ENCODE measurements at regions not wholly inside any gene's neighbourhood (a gene's known extent, or its start where the extent isn't known, plus 50 kb on each side); places are given as distances from the start of the nearest gene placed in this dataset.
"Not testable (repeated sequence)": the region's sequence is repeated elsewhere in the genome, so short reads cannot be mapped to it uniquely, and the experiment has no call there.

DNA sequence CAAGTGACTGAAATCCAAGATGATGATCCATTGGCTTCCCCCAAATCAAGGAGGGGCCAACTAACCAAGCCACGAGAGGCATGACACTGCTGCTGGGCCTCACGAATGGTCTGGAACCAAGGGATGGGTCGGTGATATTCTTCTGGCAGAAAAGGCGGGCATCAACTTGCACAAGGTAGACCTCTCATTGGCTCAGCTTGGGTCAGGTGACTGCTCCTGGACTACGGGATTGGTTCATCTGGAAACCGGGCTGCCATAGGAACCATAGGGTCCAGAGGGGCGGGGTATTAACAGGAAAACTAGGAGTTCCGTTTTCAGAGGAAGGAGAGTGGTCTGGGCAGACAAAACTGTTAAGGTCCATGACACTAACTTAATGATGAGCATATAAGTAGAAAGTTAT, 100.9 kb downstream of the TFAP2C start:
- no peak for DNase-seq

DNA sequence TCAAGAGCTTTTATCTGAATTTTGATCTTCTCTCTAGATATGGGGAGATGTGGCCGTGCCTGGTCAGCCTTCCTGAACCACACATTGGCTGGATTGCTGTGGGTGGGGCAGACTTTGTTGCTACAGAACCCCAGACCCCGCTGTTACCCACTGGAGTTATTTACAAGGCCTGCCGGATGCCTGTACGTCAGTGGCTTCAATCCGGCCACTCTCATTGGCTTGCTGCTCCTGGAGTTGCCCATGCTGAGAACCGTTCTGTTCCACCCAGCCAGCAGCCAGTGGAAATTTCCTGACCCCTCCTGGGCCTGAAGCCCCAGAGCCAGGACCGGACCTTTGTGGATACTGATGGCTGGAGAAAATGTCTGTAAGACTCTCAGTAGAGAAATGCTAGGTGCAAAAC, 101.9 kb downstream of the TFAP2C start:
- no peak for DNase-seq

DNA sequence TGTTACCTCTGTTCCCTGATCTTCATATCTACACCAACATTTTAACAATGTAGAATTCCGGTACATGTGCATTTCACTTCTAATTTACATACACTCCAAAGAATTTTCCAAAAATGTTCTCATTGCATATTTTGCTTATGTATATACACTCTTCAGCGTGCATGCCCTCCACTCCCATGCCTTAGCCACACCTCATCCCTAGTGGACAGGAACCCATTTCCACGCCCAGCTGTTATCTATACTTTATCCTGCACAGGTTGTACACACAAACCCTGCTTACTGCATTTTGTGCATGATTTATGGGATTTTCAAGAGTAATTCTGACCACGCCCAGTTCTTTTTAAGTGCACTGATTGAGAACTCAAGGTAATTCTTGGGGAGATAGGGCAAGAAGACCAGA, 102.4 kb downstream of the TFAP2C start:
- DNase-seq: no peak

DNA sequence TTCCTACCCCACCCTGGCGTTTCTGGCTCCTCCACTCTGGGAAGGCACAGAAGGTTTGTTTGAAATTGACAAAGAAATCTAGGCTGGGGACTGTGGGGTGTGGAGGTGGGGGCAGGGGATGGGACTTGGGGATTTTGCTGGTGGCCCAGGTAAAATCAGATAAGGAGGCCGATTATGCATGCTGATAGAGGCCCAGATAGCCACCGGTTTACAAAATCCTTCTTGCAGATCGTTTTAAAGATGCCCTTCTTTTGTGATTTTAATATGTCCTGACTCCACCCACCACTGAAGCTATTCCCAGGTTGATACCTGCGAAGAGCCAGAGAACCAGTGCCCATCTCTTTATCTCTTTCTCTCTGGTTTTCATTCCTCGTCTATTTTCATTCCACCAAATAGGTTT, 104.9 kb downstream of the TFAP2C start:
- DNase-seq: no peak

DNA sequence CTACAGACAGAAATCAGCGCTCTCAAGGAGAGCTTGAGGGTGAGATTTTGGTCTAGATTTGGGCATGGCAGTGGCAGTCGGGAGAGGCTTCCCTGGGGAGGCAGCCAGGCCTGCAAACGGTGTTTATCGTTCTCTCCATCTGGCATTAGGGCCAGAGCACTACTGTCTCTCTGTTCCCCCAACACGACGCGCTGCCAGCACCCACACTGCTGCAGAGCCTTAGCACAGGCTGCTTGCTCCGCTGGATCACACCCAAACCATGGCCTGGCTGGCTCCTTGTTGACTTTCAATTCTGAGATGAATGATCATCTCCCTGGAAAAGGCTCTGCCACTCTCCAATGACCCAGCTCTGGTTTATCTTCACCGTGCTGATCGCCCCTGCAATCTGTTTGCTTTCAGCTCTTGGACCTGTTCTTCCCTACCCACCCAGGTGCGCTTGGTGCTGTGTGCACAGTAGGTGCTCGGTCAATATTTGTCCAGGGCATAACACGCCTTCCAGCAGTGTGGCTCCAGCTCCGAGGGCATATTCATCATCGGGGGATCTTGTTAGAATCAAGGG, 106.1 kb downstream of the TFAP2C start:
- no peak for DNase-seq

DNA sequence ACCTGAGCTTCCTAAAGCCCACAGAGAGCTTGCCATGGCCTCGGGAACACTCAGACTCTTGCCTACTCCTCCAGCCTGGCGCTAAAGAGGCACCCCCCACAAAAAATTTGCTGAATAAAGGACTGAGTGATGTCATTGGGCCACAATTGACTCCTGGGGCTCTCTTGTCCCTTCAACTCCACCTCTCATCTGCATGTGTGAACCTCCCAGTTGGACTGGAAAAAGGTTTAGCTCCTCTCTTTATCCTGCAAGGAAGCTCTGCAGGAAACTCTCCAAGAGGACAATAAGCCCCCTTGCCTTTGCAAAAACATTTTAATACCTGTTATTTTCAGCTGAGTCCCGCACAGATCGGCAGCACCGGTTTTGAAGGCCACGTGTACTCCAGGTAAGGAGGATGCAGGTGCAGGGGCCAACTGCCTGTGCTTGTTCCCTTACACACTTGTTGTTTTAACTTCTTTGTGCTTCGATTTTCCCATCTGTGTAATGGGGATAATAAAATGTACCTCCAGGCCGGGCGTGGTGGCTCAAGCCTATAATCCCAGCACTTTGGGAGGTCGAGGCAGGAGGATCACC, 107.3 kb downstream of the TFAP2C start:
- DNase-seq: no peak

DNA sequence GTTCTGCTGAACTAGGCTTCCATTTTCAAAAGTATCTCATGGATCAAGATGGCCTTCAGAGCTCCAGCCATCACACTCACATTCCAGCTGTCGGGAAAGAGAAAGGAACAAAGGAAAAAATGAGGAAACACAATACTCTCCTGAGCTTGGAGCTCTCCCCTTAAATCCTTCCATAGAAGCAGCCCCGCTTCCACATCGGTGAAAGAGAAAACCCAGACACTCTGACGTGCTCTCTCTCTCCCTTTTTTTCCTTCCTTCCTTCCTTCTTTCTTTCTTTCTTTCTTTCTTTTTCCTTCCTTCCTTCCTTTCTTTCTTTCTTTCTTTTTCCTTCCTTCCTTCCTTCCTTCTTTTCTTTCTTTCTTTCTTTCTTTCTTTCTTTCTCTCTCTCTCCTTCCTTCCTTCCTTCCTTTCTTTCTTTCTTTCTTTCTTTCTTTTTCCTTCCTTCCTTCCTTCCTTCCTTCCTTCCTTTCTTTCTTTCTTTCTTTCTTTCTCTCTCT, 115.3 kb downstream of the TFAP2C start:
- not testable (repeated sequence) for DNase-seq

DNA sequence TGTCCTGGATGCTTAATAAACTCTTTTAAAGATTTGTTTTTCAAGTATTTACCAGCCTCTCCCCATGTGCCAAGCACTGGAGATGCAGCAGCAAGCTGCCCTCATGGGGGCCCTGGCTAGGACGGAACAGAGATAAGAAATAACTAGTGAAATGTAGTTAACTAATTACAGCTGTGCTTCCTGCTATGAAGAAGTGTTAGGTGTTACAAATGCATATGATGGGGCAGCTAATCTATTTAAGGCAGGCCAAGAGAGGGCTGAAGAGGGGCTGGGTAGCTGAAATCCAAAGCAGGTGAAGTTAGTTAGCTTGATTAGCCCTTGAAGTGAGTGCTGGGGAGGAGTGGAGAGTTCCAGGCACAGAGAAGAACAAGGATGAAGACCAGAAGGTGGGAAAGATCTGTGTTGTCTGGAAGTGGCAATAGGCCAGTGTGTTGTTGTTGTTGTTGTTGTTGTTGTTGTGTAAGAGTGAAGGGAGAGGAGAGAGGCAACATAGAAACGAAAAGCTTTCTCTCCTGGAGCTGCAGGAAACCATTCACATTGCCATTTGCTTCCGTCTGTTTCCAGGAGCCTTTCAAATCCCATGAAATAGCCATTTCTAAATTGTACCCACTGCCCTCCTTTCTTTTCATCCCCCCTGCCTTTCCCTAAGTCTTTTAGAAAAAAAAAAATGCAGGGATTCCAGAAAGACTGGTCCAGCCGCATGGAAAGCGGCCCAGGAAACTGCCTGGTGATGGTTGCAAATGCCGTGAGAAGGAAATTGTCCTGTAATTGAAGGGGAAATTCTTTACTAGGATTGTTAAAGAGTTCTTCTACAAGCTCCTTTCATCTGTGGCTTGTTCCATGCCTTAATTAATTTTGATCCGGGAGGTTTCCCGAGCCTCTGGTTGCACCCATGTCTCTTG, 119.6 kb downstream of the TFAP2C start:
- DNase-seq: no peak

DNA sequence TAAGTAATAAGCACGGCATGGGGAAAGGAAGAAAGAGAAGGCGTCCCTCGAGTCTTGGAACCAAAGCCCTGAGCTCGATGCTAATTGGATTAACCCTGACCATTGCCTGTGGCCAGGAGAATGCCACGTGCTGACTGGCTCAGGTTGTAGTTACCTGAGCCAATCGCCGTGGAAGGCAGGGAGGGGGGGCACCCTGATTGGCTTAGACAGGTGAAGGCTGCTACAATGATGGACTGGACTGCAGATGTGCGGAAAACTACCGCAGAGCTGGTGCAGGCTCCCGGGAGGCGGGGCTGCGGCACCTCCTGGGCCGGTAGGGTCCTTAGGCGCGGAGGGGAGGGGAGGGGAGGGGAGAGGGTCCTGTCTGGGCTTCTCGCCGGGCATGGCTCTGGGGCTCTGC, 121.3 kb downstream of the TFAP2C start:
- no peak for DNase-seq

DNA sequence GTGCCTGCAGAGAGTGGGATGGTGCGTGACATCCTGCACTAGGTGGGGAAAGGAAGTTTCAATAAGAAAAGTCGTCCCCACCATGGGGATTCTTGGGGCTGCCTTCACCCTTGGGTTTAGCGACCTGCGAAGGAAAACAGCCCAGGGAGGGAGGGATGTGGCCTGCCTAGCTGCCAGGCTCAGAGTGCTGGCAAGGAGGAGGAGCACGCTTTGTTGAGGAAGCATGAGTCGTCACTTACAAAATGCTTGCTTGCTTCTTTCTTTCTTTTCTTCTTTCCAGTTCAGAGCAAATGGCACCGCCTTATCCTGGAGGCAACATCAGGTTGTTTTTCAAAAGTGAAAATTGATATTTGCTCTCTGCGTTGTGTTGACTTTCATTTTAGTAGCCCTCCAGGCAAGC, 123.2 kb downstream of the TFAP2C start:
- no peak for DNase-seq

DNA sequence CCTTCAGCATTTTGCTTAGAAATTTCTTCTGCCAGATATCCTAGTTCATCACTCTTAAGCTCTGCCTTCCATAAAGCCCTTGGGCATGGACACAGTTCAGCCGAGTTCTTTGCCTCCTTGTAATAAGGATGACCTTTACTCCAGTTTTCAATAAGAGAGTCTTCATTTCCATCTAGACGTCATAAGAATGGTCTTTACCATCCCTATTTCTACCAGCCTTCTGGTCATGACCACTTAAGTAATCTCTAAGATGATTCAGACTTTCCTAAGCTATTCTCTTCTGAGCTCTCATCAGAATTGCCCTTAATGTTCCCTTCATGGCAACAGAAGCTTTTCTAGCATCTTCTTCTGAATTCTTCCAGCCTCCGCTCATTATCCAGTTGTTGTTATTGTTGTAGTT, 126.1 kb downstream of the TFAP2C start:
- DNase-seq: no peak

DNA sequence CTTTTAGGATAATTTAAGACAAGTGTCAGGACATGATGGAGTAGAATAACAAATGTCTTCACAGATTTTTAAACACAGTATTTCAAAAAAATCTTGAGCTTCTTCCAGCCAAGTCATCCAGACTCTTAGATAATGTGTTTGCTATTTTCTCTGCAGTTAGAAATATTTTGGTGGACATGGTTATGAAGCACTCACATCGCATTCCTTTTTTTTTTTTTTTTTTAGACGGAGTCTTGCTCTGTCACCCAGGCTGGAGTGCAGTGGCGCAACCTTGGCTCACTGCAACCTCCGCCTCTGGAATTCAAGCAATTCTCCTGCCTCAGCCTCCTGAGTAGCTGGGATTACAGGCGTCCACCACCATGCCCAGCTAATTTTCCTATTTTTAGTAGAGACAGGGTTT, 127.6 kb downstream of the TFAP2C start:
- DNase-seq: not testable (repeated sequence)

DNA sequence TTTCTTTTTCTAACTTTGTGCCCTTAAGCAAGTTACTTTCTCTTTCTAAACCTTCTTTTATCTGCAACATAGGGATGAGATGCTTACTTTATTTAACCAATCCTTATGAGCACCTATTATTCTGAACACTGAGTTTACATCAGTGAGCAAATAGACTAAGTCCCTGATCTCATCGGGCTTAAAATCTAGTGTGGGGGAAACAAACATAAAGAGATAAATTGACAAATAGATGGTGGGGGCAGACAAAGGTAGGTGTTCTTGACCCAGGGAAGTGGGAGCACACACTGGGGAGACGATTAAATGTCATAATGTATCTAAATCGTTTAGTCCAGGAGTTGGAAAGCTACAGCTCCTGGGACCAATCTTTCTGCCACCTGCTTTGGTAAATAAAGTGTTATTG, 129.6 kb downstream of the TFAP2C start:
- no peak for DNase-seq

DNA sequence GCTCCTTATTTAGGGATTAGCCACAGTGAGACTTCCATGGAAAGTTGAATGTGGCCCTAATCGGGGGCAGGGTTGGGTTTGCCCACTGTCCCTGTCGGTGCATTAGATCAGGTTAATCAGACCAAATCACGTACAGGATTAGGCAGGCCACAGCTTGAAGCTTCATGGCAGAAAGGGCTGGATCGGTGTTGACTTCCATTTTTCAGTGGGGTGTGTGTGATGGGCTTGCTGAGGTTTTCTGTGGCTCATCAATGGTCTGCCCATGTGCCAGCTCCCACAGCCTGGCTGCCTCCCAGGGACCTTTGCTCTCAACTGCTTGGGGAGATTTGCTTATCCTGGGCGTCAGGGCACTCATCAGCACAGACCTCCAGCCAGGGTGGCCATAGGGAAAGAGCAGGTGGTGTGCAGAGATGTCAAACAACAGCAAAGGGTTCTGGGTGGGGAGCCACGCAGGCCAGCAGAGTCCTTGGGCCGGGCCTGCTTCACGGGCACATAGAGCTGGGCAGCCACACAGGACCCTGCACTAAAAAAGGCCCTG, 130.7 kb downstream of the TFAP2C start:
- no peak for DNase-seq

DNA sequence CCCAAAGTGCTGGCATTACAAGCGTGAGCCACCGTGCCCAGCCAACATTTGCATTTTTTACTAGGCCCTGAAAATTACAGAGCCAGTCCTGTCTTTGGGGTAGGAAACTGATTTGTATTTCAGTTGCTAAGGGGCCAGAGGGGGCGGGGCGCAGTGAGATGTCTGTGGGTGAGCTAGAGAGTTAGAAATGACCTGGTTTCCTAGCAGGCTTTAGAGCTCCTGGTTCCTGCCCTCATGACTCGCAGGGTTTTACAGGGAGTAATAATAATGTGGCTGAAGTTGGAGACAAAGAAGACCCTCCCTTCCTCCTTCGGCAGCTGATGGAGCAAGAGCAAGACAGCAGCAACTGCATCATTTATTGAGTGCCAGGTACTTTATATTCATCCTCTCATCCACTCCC, 131.5 kb downstream of the TFAP2C start:
- DNase-seq: no peak

DNA sequence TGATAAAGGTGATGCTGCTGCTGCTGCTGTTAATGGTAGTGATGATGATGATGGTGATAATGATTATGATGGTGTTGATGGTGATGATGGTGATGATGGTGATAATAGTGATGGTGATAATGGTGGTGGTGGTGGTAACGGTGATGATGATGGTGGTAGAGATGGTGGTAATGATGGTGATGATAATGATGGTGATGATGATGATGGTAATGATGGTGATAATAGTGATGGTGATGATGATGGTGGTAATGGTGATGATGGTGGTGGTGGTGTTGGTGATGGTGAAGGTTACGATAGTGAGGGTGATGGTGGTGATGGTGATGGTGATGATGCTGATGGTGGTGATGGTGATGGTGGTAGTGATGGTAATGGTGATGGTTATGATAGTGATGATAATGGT, 132.3 kb downstream of the TFAP2C start:
- no peak for DNase-seq

DNA sequence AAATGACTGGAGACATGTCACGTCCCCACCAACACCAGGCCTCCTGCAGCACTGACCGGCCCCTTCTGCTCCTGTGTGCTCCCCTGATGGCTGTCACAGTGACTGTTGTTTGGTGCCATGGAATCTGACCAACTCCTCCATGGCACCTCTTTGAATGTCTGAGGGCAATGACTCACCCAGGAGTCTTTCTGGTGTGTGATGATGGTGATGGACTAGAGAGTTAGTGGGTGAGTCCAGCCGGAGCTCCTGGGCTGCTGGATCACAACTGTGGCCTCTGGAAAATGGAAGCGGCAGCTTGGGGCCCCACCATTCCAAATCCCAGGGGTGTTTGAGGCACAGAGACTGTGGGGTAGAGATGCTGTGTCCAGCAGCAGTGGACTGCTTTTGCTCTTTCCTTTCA, 133.3 kb downstream of the TFAP2C start:
- DNase-seq: no peak

DNA sequence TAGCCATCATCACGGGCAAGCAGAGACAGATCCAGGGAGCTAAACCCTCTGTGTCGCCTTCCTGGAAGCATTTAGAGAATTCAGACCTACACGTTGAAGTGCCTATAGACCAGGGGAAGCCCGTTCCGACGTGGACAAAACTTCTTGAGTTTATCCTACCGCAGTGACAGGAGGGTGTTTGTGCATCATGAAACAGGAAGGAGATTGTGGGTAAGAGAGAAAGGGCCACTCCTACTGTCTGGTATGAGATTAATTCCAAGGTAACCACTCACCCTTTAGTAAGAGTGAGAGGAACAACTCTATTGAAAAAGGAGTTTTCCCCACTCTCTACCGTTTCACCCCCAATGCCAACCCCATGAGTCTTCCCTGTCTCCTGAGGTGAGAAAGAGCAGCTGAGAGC, 133.7 kb downstream of the TFAP2C start:
- no peak for DNase-seq

DNA sequence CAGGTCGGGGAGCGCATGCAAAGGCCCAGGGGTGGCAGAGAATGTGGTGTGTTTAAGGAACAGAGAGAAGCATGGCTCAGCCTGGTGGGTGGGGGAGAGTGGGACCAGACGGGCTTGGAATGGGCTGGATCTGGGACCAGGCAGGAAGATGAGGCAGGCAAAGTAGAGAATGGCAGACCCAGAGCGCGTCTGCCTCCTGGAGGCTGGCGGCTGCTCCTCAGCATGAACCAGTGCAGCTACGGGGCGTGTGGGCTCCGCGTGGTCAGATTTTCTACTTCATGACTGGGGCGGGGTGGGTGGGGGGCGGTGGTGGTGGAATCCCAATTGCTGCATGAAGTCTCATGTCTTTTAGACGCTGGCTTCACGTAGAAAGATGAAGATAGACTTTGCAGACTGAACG, 135.6 kb downstream of the TFAP2C start:
- no peak for DNase-seq

DNA sequence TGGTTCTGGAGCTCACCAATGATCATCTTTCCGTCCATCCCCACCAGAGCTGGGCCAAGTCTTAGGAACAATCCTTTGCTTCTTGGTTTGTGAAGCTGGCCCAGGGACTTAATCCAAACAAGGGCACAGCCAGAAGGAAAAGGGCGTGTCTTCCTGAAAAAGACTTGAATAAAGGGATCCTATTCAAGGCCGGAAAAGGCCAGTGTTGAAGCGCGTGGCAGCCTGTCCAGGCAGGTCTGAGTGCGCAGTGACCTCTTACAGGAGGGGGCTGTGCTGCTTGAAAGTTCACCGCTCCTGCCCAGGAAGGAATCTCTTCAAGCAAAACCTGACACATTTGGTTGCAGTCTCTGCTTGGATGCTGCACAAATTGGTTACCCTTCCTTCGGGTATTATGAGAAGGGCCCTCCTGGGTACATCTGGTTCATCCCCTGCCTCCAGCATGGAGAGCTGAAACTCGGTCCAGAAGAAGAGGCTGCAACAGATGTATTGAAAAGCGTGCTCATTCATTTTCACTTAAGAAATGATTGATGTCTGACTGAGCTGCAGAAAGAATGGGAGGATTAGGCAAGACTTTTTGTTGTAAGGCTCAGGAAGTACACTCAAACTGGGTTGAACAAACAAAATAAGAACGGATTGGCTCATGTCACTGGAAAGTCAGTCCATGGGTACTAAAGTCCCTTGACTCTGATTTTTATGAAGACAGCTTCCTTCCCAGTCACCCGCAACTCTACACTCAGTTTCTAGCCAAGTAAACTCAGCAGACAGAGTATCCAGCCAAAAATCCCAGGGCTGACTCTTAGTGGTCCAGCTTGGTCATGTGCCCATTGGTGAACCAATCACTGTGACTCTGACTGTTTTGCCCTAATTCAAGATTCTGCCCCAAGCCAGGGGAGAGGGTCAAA, 136.3 kb downstream of the TFAP2C start:
- no peak for DNase-seq

DNA sequence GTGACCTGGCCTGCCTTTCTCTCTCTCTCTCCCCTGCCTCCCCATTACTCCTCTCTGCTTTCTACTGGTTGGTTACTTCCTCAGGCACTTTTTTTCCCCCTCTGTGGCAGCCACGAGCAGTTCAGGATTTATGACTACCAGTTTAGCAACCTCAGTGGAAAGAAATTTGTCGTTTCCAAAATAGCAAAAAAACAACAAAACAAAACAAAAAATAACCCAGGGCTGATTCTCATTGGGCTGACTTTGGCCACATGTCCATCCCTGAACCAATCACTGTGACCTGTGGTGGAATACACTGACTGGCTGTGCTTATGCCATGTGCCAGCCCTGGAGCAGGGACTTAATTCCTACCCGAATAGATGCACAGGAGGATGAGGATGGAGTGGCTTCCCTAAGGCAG, 137.4 kb downstream of the TFAP2C start:
- no peak for DNase-seq

DNA sequence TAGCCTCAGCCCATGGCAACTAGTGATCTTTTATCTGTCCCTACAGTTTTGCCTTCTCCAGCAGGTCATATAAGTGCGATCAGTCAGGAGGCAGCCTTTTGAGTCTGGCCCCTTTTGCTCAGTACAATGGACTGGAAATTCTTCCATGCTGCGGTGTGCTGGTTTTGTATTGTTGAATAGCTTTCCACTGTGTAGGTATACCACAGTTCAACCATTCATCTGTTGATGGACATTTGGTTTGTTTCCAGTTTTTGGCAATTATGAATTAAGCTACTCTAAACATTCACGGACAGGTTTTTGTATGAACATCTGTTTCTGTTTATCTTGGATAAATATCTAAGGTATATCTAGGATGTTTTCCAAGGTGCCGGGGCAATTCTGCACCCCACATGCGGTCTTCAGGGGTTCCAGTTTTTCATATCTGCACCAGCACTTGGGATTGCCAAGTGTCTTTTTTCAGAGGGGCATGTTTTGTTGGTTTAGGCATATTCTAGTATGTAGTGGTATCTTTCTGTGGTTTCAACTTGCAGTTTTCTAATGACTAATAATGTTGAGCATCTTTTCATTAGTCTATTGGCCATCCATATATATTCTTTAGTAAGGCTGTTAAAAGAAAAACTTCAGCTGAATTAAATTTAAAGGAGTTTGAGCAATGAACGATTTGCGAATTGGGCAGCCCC, 141.0 kb downstream of the TFAP2C start:
- DNase-seq: no peak
